Transverse colon (tissue), 4 donors: ENCODE measurements at regions not wholly inside any gene's neighbourhood (a gene's known extent, or its start where the extent isn't known, plus 50 kb on each side); places are given as distances from the start of the nearest gene placed in this dataset.
"Not testable (repeated sequence)": the region's sequence is repeated elsewhere in the genome, so short reads cannot be mapped to it uniquely, and the experiment has no call there.

Experiments used
- DNase-seq: peaks from one replicate; pipeline ENCODE4 v3.0.0-alpha.2; 2019
- H3K27ac ChIP-seq, 4 donors: fragments of 200-600 bp; sonication (generic); 2 replicates each; pipeline ENCODE4 v1.5.1; 2016 to 2018; ENCODE audit warnings: inconsistent platforms in 4 of 4
- H3K27me3 ChIP-seq: fragments of 200-600 bp; sonication (generic); 2 replicates; pipeline ENCODE4 v1.5.1; 2017; ENCODE audit warnings: inconsistent platforms
- H3K36me3 ChIP-seq, 4 donors: fragments of 200-600 bp; sonication (generic); 2 replicates each; pipeline ENCODE4 v1.5.1; 2017 to 2019; ENCODE audit warnings: inconsistent platforms in 4 of 4
- H3K4me1 ChIP-seq, 4 donors: fragments of 200-600 bp; sonication (generic); 2 replicates each; pipeline ENCODE4 v1.5.1; 2017 to 2020; ENCODE audit warnings: inconsistent platforms in 4 of 4
- H3K4me3 ChIP-seq, 4 donors: fragments of 200-600 bp; sonication (generic); 1 replicate in 1 of 4; 2 replicates in 3 of 4; pipeline versions ENCODE4 v1.5.1 to v1.6.1; 2017 to 2019; ENCODE audit warnings: inconsistent platforms in 4 of 4
- H3K9me3 ChIP-seq, 2 donors: fragments of 200-600 bp; sonication (generic); 2 replicates each; pipeline ENCODE4 v1.5.1; 2017 to 2019; ENCODE audit warnings: inconsistent platforms in 2 of 2
- CTCF ChIP-seq, 5 experiments: fragments of 200-600 bp in 3 of 5; fragments of 450-650 bp in 2 of 5; sonication (generic) in 3 of 5; IDR thresholded peaks; 1 replicate in 2 of 5; 2 replicates in 3 of 5; pipeline ENCODE4 v1.5.1; 2016 to 2017; ENCODE audit warnings: antibody characterized with exemption in 5 of 5, inconsistent platforms in 3 of 5, mild to moderate bottlenecking in 2 of 5, moderate library complexity in 1 of 5
- EP300 ChIP-seq: sonication (generic); formaldehyde crosslinking; IDR thresholded peaks from one replicate; pipeline ENCODE4 v1.6.1; 2017; ENCODE audit warnings: antibody characterized with exemption, low read depth
- POLR2A ChIP-seq: fragments of 450-650 bp; IDR thresholded peaks from one replicate; pipeline ENCODE4 v1.6.1; 2016; ENCODE audit warnings: antibody characterized with exemption, mild to moderate bottlenecking, moderate library complexity
- POLR2AphosphoS5 ChIP-seq, 3 donors: sonication (generic); formaldehyde crosslinking; IDR thresholded peaks; one replicate each; pipeline ENCODE4 v1.6.1; 2016; ENCODE audit warnings: antibody characterized with exemption in 3 of 3
- WGBS, 2 donors: methylation state at CpG; one replicate each; pipeline ENCODE4 v1.1.5; 2018; ENCODE audit warnings: low coverage in 1 of 2; 5-methylcytosine and 5-hydroxymethylcytosine counted together
- in situ Hi-C, 4 donors: fragments of 200-750 bp; cut with MboI; loops; one replicate each; pipeline versions ENCODE4 v1.15.0 to v1.15.1; 2017; ENCODE audit warnings: low sequenced_read_pairs in 3 of 4, low pct_ligation_motif_present in 1 of 4, low pct_unique_long_range_greater_than_20kb in 1 of 4
- intact Hi-C: fragments of 100-400 bp; cut with DNase I; formaldehyde crosslinking; loops from one replicate; pipeline ENCODE4 v1.15.1; 2023; ENCODE audit warnings: low total_unique reads

DNA sequence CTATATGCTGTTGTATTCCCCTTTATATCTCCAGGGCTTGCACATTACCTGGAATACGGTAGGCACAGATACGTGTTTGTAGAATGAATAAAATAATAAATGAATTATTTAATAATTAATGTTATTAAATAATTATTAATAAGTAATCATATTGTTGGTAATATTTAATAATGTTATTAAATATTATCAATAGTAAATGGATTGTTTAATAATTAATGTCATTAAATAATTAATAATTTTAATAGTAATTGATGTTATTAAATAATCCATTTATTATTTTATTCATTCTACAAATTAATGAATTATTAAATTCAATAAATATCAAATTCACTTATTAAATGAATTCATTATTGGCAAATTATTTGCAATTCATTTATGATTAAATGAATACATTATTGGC is 175.1 kb downstream of the MATN1 start:
- in situ Hi-C loops = no loop called here
- TF ChIP-seq POLR2A (no peak), EP300 (no peak), CTCF (IDR thresholded peaks at IDR 0.05) (no peak), POLR2AphosphoS5 (IDR thresholded peaks at IDR 0.05) (no peak)
- intact Hi-C loops = no loop called here
- WGBS, 2 donors = 81 to 87% methylated on average over 2 of the region's 2 CpGs
- Histone ChIP-seq H3K27ac (no peak overlapping the region), H3K36me3 (no peaks in the 10 kb centered on the region), H3K4me1 (no peaks in the 10 kb centered on the region), H3K9me3 (no peaks in the 10 kb centered on the region), H3K27me3 (no peaks in the 10 kb centered on the region), H3K4me3 (no peak overlapping the region)
- no peak for DNase-seq

DNA sequence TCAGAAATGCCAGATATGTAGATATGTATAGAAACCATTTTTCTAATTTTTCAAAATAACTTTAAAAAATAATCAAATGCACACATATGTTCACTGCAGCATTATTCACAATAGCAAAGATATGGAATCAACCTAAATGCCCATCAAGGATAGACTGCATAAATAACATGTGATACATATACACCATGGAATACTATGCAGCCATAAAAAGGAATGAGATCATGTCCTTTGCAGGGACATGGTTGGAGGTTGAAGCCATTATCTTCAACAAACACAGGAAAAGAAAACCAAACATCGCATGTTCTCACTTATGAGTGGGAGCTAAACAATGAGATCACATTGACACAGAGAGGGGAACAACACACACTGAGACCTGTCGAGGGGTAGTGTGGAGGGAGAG is 176.1 kb downstream of the MATN1 start:
- H3K4me1 ChIP-seq, H3K27me3 ChIP-seq, DNase-seq, intact Hi-C loops, H3K4me3 ChIP-seq, in situ Hi-C loops, H3K9me3 ChIP-seq, H3K27ac ChIP-seq, H3K36me3 ChIP-seq: not testable (repeated sequence)
- 79 to 83% methylated on average over 2 of the region's 2 CpGs for WGBS, 2 donors

DNA sequence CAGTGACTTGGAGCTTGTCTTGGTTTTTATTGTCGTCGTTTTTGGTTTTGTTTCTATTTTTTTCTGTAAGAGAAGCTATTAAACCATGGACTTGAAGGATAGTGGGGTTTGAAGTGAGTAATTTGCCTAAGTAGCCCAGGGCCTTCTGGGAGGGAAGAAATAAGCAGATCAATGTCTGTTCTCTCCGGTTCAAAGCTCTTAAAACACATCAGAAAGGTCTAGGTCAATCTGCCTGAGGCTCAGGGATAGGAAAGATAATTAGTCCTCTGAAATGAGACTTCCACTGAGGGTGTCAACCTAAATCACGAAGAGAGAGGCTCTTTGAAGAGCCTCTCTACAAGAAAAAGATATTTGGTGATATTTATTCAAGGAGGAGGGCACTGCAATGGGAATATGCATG is 178.0 kb downstream of the MATN1 start:
- in situ Hi-C loops = no loop called here
- 33 to 35% methylated on average over 3 to 4 of the region's 4 CpGs for WGBS, 2 donors
- Histone ChIP-seq H3K27me3 (no peaks in the 10 kb centered on the region), H3K36me3 (no peaks in the 10 kb centered on the region), H3K4me3 (no peak overlapping the region), H3K4me1 (no peaks in the 10 kb centered on the region), H3K27ac (no peak overlapping the region), H3K9me3 (no peaks in the 10 kb centered on the region)
- TF ChIP-seq POLR2A (no peak), EP300 (no peak), POLR2AphosphoS5 (IDR thresholded peaks at IDR 0.05) (no peak), CTCF (IDR thresholded peaks at IDR 0.05) (no peak)
- intact Hi-C loops = no loop called here
- DNase-seq = no peak

DNA sequence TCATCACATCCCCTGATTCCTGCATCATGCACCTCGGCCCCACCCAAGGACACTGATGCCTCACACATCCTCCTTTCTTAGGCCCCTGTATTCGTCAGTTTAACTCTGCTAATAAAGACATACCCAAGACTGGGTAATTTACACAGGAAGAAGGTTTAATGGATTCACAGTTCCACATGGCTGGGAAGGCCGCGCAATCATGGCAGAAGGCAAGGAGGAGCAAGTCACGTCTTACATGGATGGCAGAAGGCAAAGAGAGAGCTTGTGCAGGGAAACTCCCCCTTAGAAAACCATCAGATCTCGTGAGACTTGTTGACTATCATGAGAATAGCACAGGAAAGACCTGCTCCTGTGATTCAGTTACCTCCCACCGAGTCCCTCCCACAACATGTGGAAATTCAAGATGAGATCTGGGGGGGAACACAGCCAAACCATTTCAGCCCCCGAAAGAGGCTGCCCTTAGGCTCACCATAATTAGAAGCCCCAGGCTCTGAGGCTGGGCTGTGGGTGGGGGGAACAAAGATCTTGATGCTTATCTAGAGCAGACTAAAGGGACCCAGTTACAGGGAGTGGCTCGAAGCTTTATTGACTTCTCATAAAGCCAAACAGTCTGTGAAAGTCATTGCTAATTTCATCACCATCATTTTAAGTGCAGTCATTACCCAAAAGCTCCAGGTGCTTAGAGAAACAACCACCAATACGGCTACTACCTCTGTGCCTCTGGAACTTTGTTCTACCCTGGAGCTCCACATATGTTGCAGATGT is 181.5 kb downstream of the MATN1 start:
- WGBS, 2 donors = 67 to 75% methylated on average over 1 to 10 of the region's 10 CpGs
- intact Hi-C loops = no loop called here
- in situ Hi-C loops = no loop called here

More for the DNA sequence above, 181.5 kb downstream of the MATN1 start:
- DNase-seq = no peak
- H3K27ac ChIP-seq = no peak overlapping the region
- H3K36me3 ChIP-seq = no peaks in the 10 kb centered on the region
- H3K27me3 ChIP-seq = no peaks in the 10 kb centered on the region
- TF ChIP-seq EP300 = no peak
- TF ChIP-seq POLR2AphosphoS5 (IDR thresholded peaks at IDR 0.05) = no peak
- no peak for TF ChIP-seq POLR2A
- no peak for TF ChIP-seq CTCF (IDR thresholded peaks at IDR 0.05)
- H3K4me3 ChIP-seq = no peak overlapping the region
- H3K4me1 ChIP-seq = no peaks in the 10 kb centered on the region
- no peaks in the 10 kb centered on the region for H3K9me3 ChIP-seq
